ENCODE measurements at regions not wholly inside any gene's neighbourhood (a gene's known extent, or its start where the extent isn't known, plus 50 kb on each side); places are given as distances from the start of the nearest gene placed in this dataset.
"Not testable (repeated sequence)": the region's sequence is repeated elsewhere in the genome, so short reads cannot be mapped to it uniquely, and the experiment has no call there.

DNA sequence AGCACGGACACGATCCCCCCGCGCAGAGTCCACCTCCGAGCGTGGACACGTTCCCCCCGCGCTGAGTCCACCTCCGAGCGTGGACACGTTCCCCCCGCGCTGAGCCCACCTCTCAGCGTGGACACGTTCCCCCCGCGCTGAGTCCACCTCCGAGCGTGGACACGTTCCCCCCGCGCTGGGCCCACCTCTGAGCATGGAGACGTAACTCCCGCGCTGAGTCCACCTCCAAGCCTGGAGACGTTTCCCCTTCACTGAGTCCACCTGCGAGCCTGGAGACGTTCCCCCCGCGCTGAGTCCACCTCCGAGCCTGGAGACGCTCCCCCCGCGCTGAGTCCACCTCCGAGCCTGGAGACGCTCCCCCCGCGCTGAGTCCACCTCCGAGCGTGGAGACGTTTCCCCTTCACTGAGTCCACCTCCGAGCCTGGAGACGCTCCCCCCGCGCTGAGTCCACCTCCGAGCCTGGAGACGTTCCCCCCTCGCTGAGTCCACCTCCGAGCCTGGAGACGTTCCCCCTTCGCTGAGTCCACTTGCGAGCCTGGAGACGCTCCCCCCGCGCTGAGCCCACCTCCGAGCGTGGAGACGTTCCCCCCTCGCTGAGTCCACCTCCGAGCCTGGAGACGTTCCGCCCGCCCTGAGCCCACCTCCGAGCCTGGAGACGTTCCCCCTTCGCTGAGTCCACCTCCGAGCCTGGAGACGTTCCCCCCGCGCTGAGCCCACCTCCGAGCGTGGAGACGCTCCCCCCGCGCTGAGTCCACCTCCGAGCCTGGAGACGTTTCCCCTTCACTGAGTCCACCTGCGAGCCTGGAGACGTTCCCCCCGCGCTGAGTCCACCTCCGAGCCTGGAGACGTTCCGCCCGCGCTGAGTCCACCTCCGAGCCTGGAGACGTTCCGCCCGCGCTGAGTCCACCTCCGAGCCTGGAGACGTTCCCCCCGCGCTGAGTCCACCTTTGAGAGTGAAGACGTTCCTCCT lies 97.0 kb downstream of the SOX1 start:
- H3K36me3 Mint-ChIP-seq; H3K9me3 Mint-ChIP-seq; H3K27ac ChIP-seq (ENCODE audit: low read length); H3K27me3 ChIP-seq (replicated peaks in 1 of 2; ENCODE audit: control insufficient read depth in 2 of 2, extremely low read depth in 1 of 2, insufficient read depth in 2 of 2, low read length in 1 of 2); H3K4me3 Mint-ChIP-seq; H3K36me3 ChIP-seq (ENCODE audit: control insufficient read depth in 2 of 2, extremely low read depth in 1 of 2, insufficient read depth in 1 of 2, low read length in 1 of 2); DNase-seq; H3K9me3 ChIP-seq; ATAC-seq (replicated peaks in 1 of 4); H3K4me3 ChIP-seq (ENCODE audit: control insufficient read depth in 1 of 2, extremely low read depth in 1 of 2, low read length in 1 of 2); H3K4me1 ChIP-seq (ENCODE audit: control insufficient read depth in 1 of 2, extremely low read depth in 1 of 2, insufficient read depth in 2 of 2, low read length in 2 of 2); CTCF ChIA-PET; H3K27ac Mint-ChIP-seq; POLR2A ChIA-PET; H3K4me1 Mint-ChIP-seq: not testable (repeated sequence)
- H3K27me3 Mint-ChIP-seq = peaks cover 19 to 32% of the 10 kb centered on the region in 2 donors
- WGBS (ENCODE audit: insufficient coverage) = 96% methylated on average over 89 of the region's 97 CpGs

GRCh38 chr13:112165712-112166111 lies 98.8 kb downstream of the SOX1 start:
- Mint-ChIP-seq H3K36me3 (no peaks in the 10 kb centered on the region), H3K4me3 (no peak overlapping the region), H3K27me3 (peaks cover 15 to 23% of the 10 kb centered on the region in 2 donors), H3K27ac (no peak overlapping the region), H3K9me3 (no peaks in the 10 kb centered on the region), H3K4me1 (peaks cover 0 to 3% (median 0%) of the 10 kb centered on the region in 3 donors)
- no peaks in the 10 kb centered on the region for H3K4me1 ChIP-seq (ENCODE audit: control insufficient read depth in 1 of 2, extremely low read depth in 1 of 2, insufficient read depth in 2 of 2, low read length in 2 of 2)
- ChIA-PET POLR2A (no interaction called here), CTCF (no interaction called here)
- DNase-seq (no peak), ATAC-seq (replicated peaks in 1 of 4) (no peak)
- H3K4me3 ChIP-seq (ENCODE audit: control insufficient read depth in 1 of 2, extremely low read depth in 1 of 2, low read length in 1 of 2) = no peak overlapping the region
- H3K9me3 ChIP-seq = no peaks in the 10 kb centered on the region
- 58% methylated on average over 9 of the region's 9 CpGs for WGBS (ENCODE audit: insufficient coverage)
- peaks cover 0 to 3% of the 10 kb centered on the region in 2 experiments for H3K27me3 ChIP-seq (replicated peaks in 1 of 2; ENCODE audit: control insufficient read depth in 2 of 2, extremely low read depth in 1 of 2, insufficient read depth in 2 of 2, low read length in 1 of 2)
- no peaks in the 10 kb centered on the region for H3K36me3 ChIP-seq (ENCODE audit: control insufficient read depth in 2 of 2, extremely low read depth in 1 of 2, insufficient read depth in 1 of 2, low read length in 1 of 2)
- no peak overlapping the region for H3K27ac ChIP-seq (ENCODE audit: low read length)

DNA sequence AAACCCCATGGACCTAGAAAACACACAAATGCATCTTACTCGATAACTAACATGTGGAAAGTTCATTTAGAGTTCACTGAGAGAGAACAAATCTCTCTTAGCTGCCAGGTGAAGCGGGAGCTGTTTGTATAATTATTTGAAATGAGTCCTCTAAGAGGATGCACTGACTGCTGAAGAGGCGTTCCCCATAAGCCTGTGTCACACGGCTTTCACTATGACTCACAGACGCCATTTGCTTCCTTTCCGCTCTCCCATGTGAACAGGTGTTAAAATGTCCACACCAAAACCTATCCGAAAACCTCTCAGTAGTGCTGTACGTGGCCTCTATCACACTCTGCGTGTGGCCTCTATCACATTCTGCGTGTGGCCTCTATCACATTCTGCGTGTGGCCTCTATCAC lies 101.8 kb downstream of the SOX1 start:
- H3K9me3 ChIP-seq = no peaks in the 10 kb centered on the region
- no peaks in the 10 kb centered on the region for H3K4me1 Mint-ChIP-seq
- H3K4me1 ChIP-seq (ENCODE audit: control insufficient read depth in 1 of 2, extremely low read depth in 1 of 2, insufficient read depth in 2 of 2, low read length in 2 of 2) = no peaks in the 10 kb centered on the region
- H3K27me3 Mint-ChIP-seq = peaks cover 15 to 20% of the 10 kb centered on the region in 2 donors
- no peak overlapping the region for H3K4me3 ChIP-seq (ENCODE audit: control insufficient read depth in 1 of 2, extremely low read depth in 1 of 2, low read length in 1 of 2)
- no peaks in the 10 kb centered on the region for H3K36me3 Mint-ChIP-seq
- no peaks in the 10 kb centered on the region for H3K36me3 ChIP-seq (ENCODE audit: control insufficient read depth in 2 of 2, extremely low read depth in 1 of 2, insufficient read depth in 1 of 2, low read length in 1 of 2)
- no peak overlapping the region for H3K27ac Mint-ChIP-seq
- 57% methylated on average over 9 of the region's 11 CpGs for WGBS (ENCODE audit: insufficient coverage)
- ChIA-PET CTCF (no interaction called here), POLR2A (no interaction called here)
- no peak overlapping the region for H3K27ac ChIP-seq (ENCODE audit: low read length)
- DNase-seq (no peak), ATAC-seq (replicated peaks in 1 of 4) (no peak)
- no peak overlapping the region for H3K4me3 Mint-ChIP-seq
- H3K27me3 ChIP-seq (replicated peaks in 1 of 2; ENCODE audit: control insufficient read depth in 2 of 2, extremely low read depth in 1 of 2, insufficient read depth in 2 of 2, low read length in 1 of 2) = peaks cover 0 to 19% of the 10 kb centered on the region in 2 experiments
- peaks cover 0 to 2% (median 1%) of the 10 kb centered on the region in 3 donors for H3K9me3 Mint-ChIP-seq

DNA sequence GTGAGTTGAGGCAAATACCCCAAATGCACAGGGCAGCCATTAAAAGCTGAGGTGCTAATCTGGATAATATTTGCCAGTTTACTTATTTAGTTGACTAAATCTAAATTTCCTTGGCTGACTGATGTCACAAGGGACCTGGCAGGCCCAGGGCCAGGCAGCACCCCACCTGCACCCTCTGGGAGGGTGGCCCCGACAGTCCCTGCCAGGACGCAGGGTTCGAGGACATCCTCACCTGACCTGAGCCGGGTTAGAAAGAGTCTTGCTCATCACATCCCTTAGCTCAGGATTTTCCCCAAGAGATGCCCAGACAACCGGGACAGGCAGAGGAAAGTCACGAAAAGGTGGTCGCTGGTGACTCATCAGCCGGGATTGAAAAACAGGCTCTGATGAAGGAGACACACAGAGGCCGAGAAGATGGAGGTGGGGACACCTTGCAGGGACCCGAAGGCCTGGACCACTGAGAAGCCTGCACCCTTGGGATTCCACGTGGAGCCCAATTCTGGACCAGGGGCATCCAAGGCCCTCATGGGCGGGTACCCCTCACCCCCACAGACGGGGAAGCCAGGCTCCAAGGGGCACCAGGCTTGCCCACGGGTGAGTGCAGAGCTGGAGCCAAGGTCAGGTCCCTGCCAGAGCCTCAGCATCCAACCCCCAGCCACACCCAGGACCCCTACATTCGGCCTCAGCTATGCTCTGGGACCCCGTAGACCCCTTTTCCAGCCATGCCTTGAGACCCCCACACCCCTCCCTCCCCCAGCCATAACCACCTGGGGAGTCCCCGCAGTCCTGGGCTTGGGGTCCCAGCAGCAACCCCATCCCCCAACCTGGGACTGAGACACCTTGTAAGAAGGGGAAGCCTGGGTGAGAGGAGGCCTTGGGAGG lies 103.2 kb downstream of the SOX1 start:
- POLR2A ChIA-PET = no interaction called here
- 87% methylated on average over 14 of the region's 17 CpGs for WGBS (ENCODE audit: insufficient coverage)
- Histone ChIP-seq H3K36me3 (ENCODE audit: control insufficient read depth in 2 of 2, extremely low read depth in 1 of 2, insufficient read depth in 1 of 2, low read length in 1 of 2) (no peaks in the 10 kb centered on the region), H3K4me1 (ENCODE audit: control insufficient read depth in 1 of 2, extremely low read depth in 1 of 2, insufficient read depth in 2 of 2, low read length in 2 of 2) (no peaks in the 10 kb centered on the region), H3K9me3 (no peaks in the 10 kb centered on the region), H3K4me3 (ENCODE audit: control insufficient read depth in 1 of 2, extremely low read depth in 1 of 2, low read length in 1 of 2) (no peak overlapping the region), H3K27ac (ENCODE audit: low read length) (no peak overlapping the region), H3K27me3 (replicated peaks in 1 of 2; ENCODE audit: control insufficient read depth in 2 of 2, extremely low read depth in 1 of 2, insufficient read depth in 2 of 2, low read length in 1 of 2) (peaks cover 0 to 19% of the 10 kb centered on the region in 2 experiments)
- CTCF ChIA-PET = no interaction called here
- Mint-ChIP-seq H3K36me3 (no peaks in the 10 kb centered on the region), H3K27ac (no peak overlapping the region), H3K4me1 (no peaks in the 10 kb centered on the region), H3K4me3 (no peak overlapping the region), H3K27me3 (peaks cover 15 to 19% of the 10 kb centered on the region in 2 donors), H3K9me3 (peaks cover 4 to 9% (median 7%) of the 10 kb centered on the region in 3 donors)
- no peak for ATAC-seq (replicated peaks in 1 of 4)
- DNase-seq = no peak

DNA sequence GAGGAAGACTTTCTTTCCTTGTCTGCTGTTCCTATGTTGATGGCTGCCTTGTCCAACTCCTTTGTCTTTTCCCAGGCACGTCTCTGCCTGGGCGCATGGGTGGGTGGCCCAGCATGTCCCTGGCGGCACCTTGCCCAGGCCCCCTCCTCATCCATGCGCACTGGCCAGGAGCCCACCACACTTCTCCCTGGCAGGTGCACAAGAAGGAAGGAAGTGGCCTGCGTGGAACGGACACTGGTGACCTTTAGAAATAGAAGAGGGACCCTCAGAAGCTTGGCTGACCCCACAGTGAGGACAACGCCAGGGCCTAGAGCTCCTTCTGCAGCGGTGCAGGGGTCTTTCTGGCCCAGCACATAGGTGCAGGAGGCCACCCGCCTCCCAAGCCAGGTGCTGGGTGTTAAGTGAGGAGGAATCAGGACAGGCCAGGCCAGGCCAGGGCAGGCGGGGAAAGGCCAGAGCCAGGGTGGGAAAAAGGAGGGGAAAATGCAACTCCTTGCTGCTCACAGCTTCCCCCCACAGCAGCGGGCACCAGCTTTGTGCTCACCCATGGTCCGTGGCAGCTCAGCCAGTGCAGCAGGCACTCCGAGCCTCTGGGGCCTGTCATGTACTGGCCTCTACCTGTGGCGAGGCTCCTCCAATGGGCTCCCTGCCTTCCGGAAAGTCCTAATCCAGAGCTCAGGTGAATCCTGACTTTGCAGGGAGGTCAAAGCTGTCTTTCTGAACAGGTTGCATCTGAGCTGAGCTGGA lies 104.0 kb downstream of the SOX1 start:
- H3K27ac Mint-ChIP-seq = no peak overlapping the region
- ChIA-PET POLR2A (no interaction called here), CTCF (no interaction called here)
- no peaks in the 10 kb centered on the region for H3K9me3 ChIP-seq
- no peaks in the 10 kb centered on the region for H3K36me3 Mint-ChIP-seq
- H3K4me3 Mint-ChIP-seq = no peak overlapping the region
- DNase-seq = peak in 1 of 35 experiments; percentile 20
- H3K27ac ChIP-seq (ENCODE audit: low read length) = no peak overlapping the region
- H3K4me3 ChIP-seq (ENCODE audit: control insufficient read depth in 1 of 2, extremely low read depth in 1 of 2, low read length in 1 of 2) = no peak overlapping the region
- H3K4me1 Mint-ChIP-seq = no peaks in the 10 kb centered on the region
- peaks cover 4 to 9% (median 7%) of the 10 kb centered on the region in 3 donors for H3K9me3 Mint-ChIP-seq
- ATAC-seq (replicated peaks in 1 of 4) = no peak
- no peaks in the 10 kb centered on the region for H3K36me3 ChIP-seq (ENCODE audit: control insufficient read depth in 2 of 2, extremely low read depth in 1 of 2, insufficient read depth in 1 of 2, low read length in 1 of 2)
- H3K27me3 ChIP-seq (replicated peaks in 1 of 2; ENCODE audit: control insufficient read depth in 2 of 2, extremely low read depth in 1 of 2, insufficient read depth in 2 of 2, low read length in 1 of 2) = peaks cover 0 to 19% of the 10 kb centered on the region in 2 experiments
- no peaks in the 10 kb centered on the region for H3K4me1 ChIP-seq (ENCODE audit: control insufficient read depth in 1 of 2, extremely low read depth in 1 of 2, insufficient read depth in 2 of 2, low read length in 2 of 2)
- 88% methylated on average over 11 of the region's 15 CpGs for WGBS (ENCODE audit: insufficient coverage)
- H3K27me3 Mint-ChIP-seq = peaks cover 12 to 14% of the 10 kb centered on the region in 2 donors

GRCh38 chr13:112171570-112171965 lies 104.6 kb downstream of the SOX1 start:
- Mint-ChIP-seq H3K4me3 (no peak overlapping the region), H3K27ac (no peak overlapping the region), H3K9me3 (peaks cover 4 to 9% (median 7%) of the 10 kb centered on the region in 3 donors), H3K4me1 (no peaks in the 10 kb centered on the region), H3K27me3 (peaks cover 9 to 11% of the 10 kb centered on the region in 2 donors), H3K36me3 (no peaks in the 10 kb centered on the region)
- 93% methylated on average over 13 of the region's 13 CpGs for WGBS (ENCODE audit: insufficient coverage)
- ChIA-PET CTCF (no interaction called here), POLR2A (no interaction called here)
- no peak for ATAC-seq (replicated peaks in 1 of 4)
- Histone ChIP-seq H3K4me3 (ENCODE audit: control insufficient read depth in 1 of 2, extremely low read depth in 1 of 2, low read length in 1 of 2) (no peak overlapping the region), H3K27ac (ENCODE audit: low read length) (no peak overlapping the region), H3K4me1 (ENCODE audit: control insufficient read depth in 1 of 2, extremely low read depth in 1 of 2, insufficient read depth in 2 of 2, low read length in 2 of 2) (no peaks in the 10 kb centered on the region), H3K36me3 (ENCODE audit: control insufficient read depth in 2 of 2, extremely low read depth in 1 of 2, insufficient read depth in 1 of 2, low read length in 1 of 2) (no peaks in the 10 kb centered on the region), H3K9me3 (no peaks in the 10 kb centered on the region), H3K27me3 (replicated peaks in 1 of 2; ENCODE audit: control insufficient read depth in 2 of 2, extremely low read depth in 1 of 2, insufficient read depth in 2 of 2, low read length in 1 of 2) (peaks cover 0 to 19% of the 10 kb centered on the region in 2 experiments)
- peak in 1 of 35 experiments; percentile 11 for DNase-seq
